Activated CD4-positive, alpha-beta T cell treated with anti-CD3 and anti-CD28 coated beads, Interleukin-2, Interleukin-4, amounts not matched to agents 100 ng/mL and 50 ng/mL, durations not matched to agents 16 hours and 8 hours (primary cell): ENCODE measurements at regions not wholly inside any gene's neighbourhood (a gene's known extent, or its start where the extent isn't known, plus 50 kb on each side); places are given as distances from the start of the nearest gene placed in this dataset.
"Not testable (repeated sequence)": the region's sequence is repeated elsewhere in the genome, so short reads cannot be mapped to it uniquely, and the experiment has no call there.

Experiments
- DNase-seq: peaks from one replicate; pipeline ENCODE4 v3.0.0-alpha.2; 2020; ENCODE audit warnings: low spot score

- DNase-seq: no peak
Measured at GRCh38 chr7:34487391-34488115, 170.5 kb upstream of the NPSR1 start.

- DNase-seq: no peak
Measured at GRCh38 chr7:34488766-34489165, 169.3 kb upstream of the NPSR1 start.

GRCh38 chr7:34491899-34492298 lies 166.1 kb upstream of the NPSR1 start:
- DNase-seq: no peak

GRCh38 chr7:34493752-34494151 lies 164.3 kb upstream of the NPSR1 start:
- no peak for DNase-seq

- DNase-seq: no peak
Measured at GRCh38 chr7:34497153-34497777, 160.8 kb upstream of the NPSR1 start.

- DNase-seq: no peak
Measured at GRCh38 chr7:34501156-34501555, 156.9 kb upstream of the NPSR1 start.

GRCh38 chr7:34507191-34507590 lies 150.8 kb upstream of the NPSR1 start:
- DNase-seq: no peak

GRCh38 chr7:34523226-34523918 lies 134.6 kb upstream of the NPSR1 start:
- no peak for DNase-seq

- DNase-seq: no peak
Measured at GRCh38 chr7:34530259-34530658, 127.8 kb upstream of the NPSR1 start.

GRCh38 chr7:34539003-34539402 lies 119.0 kb upstream of the NPSR1 start:
- no peak for DNase-seq

- DNase-seq: no peak
Measured at GRCh38 chr7:34544621-34545020, 113.4 kb upstream of the NPSR1 start.

GRCh38 chr7:34550996-34551395 lies 107.0 kb upstream of the NPSR1 start:
- no peak for DNase-seq

GRCh38 chr7:34552502-34552901 lies 105.5 kb upstream of the NPSR1 start:
- DNase-seq: no peak

- no peak for DNase-seq
Measured at GRCh38 chr7:34558022-34558421, 100.0 kb upstream of the NPSR1 start.

GRCh38 chr7:34564091-34564490 lies 93.9 kb upstream of the NPSR1 start:
- no peak for DNase-seq

- DNase-seq: no peak
Measured at GRCh38 chr7:34567906-34568305, 90.1 kb upstream of the NPSR1 start.

- no peak for DNase-seq
Measured at GRCh38 chr7:34569975-34570699, 87.9 kb upstream of the NPSR1 start.

GRCh38 chr7:34575006-34575405 lies 83.0 kb upstream of the NPSR1 start:
- no peak for DNase-seq

GRCh38 chr7:34577934-34578333 lies 80.1 kb upstream of the NPSR1 start:
- not testable (repeated sequence) for DNase-seq

GRCh38 chr7:34581698-34582097 lies 76.3 kb upstream of the NPSR1 start:
- DNase-seq: not testable (repeated sequence)

GRCh38 chr7:34584526-34584925 lies 73.5 kb upstream of the NPSR1 start:
- no peak for DNase-seq

- DNase-seq: peak; percentile 2
Measured at GRCh38 chr7:34596887-34597286, 61.1 kb upstream of the NPSR1 start.
